SJSA1 (cell line): ENCODE measurements at regions not wholly inside any gene's neighbourhood (a gene's known extent, or its start where the extent isn't known, plus 50 kb on each side); places are given as distances from the start of the nearest gene placed in this dataset.
A peak's percentile ranks its signal among the peaks of the same experiment; 100 is the strongest.

Experiments used
- DNase-seq, 2 experiments: peaks; one replicate each; pipeline ENCODE4 v3.0.0-alpha.2; 2015 to 2020; ENCODE audit warnings: low spot score in 2 of 2, low read depth in 1 of 2
- H3K27ac ChIP-seq: fragments of 250-450 bp; sonication (Bioruptor Pico); 2 replicates; pipeline ENCODE4 v1.5.1; 2020; ENCODE audit warnings: mild to moderate bottlenecking, moderate library complexity
- H3K27me3 ChIP-seq: fragments of 250-450 bp; sonication (Bioruptor Pico); replicated peaks from 2 replicates; pipeline ENCODE4 v1.5.1; 2020; ENCODE audit warnings: mild to moderate bottlenecking, moderate library complexity
- H3K36me3 ChIP-seq: fragments of 250-450 bp; sonication (Bioruptor Pico); 2 replicates; pipeline ENCODE4 v1.5.1; 2020; ENCODE audit warnings: mild to moderate bottlenecking
- H3K4me1 ChIP-seq: fragments of 250-450 bp; sonication (Bioruptor Pico); replicated peaks from 2 replicates; pipeline ENCODE4 v1.6.1; 2021; ENCODE audit warnings: mild to moderate bottlenecking
- H3K4me3 ChIP-seq: fragments of 250-450 bp; sonication (Bioruptor Pico); 2 replicates; pipeline ENCODE4 v1.5.1; 2020; ENCODE audit warnings: mild to moderate bottlenecking
- H3K9me3 ChIP-seq: fragments of 250-450 bp; sonication (Bioruptor Pico); replicated peaks from 2 replicates; pipeline ENCODE4 v1.5.1; 2020; ENCODE audit warnings: mild to moderate bottlenecking

DNA sequence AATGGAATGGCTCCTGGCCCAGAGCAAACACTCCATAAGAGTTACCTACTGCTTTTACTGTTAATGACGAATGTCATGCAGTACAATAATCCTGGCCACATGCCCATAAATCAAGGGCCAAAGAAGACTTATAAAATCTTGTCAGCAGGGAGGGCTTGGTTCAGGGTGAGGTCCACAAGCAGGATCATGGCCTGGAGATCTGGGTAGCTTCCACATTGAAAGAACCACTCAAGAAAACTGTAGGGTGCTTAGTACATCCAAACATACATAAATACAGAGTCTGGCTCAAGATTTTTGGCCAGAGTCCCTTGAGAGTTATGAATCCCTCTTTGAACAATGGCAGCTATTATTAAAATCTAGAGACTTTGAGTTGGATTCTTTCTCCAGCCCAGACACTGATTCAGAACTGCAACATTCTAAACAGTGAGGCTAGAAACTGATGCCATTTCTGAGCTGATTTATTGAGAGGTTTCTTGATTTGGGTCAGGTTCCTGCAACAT lies 188.7 kb downstream of the CDC5L start:
- Histone ChIP-seq H3K27me3 (no peaks in the 10 kb centered on the region), H3K36me3 (no peaks in the 10 kb centered on the region), H3K9me3 (no peaks in the 10 kb centered on the region), H3K27ac (no peak overlapping the region), H3K4me3 (no peak overlapping the region), H3K4me1 (peaks cover 23% of the 10 kb centered on the region)
- no peak for DNase-seq

DNA sequence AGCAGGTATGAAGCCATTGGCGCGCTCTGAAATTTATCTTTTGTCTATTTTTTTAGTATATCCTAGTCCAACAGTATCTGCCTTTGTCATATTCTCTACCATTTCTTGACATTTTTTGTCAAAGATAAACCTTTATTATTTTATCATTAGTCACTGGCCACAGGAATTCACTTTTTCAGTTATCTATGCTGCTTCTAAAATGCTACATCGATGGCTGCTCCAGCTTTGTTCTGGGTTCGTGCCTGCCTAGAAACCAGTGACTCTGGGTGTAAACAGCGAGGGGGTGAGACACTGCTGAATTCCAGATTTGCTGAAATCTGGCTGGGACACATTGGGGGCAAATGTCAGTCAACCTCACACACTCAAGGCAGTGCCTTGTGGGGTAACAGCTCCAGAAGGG lies 193.4 kb downstream of the CDC5L start:
- peaks cover 8% of the 10 kb centered on the region for H3K9me3 ChIP-seq
- no peak overlapping the region for H3K4me3 ChIP-seq
- H3K4me1 ChIP-seq, result peaks cover 30% of the 10 kb centered on the region
- peak; percentile 86 for DNase-seq
- peak overlapping the region; percentile 69 for H3K27ac ChIP-seq
- no peaks in the 10 kb centered on the region for H3K36me3 ChIP-seq
- H3K27me3 ChIP-seq, result no peaks in the 10 kb centered on the region

DNA sequence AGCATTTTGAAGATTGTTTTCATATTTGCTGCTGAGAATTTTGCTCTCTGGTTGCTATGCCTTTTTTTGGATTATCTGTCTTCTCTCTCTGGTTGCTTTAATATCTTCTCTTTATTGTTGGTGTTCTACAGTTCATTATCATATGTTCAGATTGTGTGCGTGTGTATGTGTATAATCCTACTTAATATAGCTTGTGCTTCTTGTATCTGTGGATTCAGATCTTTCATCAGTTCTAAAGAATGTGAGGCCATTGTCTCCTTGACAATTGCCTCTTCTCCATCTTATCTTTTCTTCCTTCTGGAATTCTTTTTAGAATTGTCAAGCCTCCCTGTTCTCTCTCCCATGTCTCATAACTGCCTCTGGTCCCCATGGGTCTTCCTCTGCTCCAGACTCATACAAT lies 195.4 kb downstream of the CDC5L start:
- Histone ChIP-seq H3K4me1 (peaks cover 27% of the 10 kb centered on the region), H3K9me3 (peaks cover 8% of the 10 kb centered on the region), H3K27ac (no peak overlapping the region), H3K36me3 (no peaks in the 10 kb centered on the region), H3K27me3 (no peaks in the 10 kb centered on the region), H3K4me3 (no peak overlapping the region)
- DNase-seq, result no peak

DNA sequence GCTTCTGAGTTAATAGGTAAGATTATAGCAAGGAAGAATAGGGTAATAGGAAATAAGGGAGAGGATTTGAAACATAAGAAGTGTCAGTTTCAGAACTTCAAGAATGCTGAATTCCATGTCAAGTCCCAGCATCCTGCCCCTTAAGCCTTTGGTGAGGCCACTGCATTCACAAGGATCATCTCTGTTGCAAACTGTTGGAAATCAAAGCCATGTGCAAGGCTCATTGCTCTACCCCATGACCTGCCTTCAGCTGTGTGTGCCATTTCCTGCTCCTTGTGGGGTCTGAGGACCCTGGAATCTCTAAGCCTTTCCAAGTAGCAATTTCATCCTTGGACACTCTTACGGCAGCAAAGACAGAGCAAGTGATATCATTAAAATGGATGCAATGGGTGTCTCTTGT lies 203.0 kb downstream of the CDC5L start:
- H3K27me3 ChIP-seq, result no peaks in the 10 kb centered on the region
- H3K4me1 ChIP-seq, result peaks cover 14% of the 10 kb centered on the region
- H3K36me3 ChIP-seq, result no peaks in the 10 kb centered on the region
- H3K9me3 ChIP-seq, result no peaks in the 10 kb centered on the region
- H3K27ac ChIP-seq, result no peak overlapping the region
- no peak for DNase-seq
- no peak overlapping the region for H3K4me3 ChIP-seq

DNA sequence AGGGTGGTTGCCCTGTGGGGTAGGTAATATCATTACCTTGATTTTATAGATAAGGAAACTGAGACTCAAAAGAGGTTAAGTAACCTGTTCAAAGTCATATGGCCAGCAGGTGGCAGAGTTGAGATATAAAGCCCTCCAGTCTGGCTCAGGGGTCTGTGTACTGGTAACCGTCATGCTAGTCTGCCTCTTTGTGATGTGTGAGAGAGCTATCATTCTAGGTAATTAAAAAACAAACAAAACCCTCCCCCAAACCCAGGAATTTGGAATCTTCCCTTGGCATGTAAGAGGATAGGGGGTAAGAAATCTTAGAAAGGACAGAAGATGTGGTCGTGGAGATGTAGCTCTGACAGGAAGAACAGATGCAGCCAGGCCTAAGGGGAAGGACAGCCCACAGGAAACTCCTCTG lies 206.0 kb downstream of the CDC5L start:
- H3K27me3 ChIP-seq, result no peaks in the 10 kb centered on the region
- no peaks in the 10 kb centered on the region for H3K36me3 ChIP-seq
- H3K27ac ChIP-seq, result peak overlapping the region; percentile 34
- H3K4me3 ChIP-seq, result no peak overlapping the region
- peak; percentile 87 to 90 for DNase-seq
- H3K4me1 ChIP-seq, result peaks cover 14% of the 10 kb centered on the region
- H3K9me3 ChIP-seq, result no peaks in the 10 kb centered on the region

DNA sequence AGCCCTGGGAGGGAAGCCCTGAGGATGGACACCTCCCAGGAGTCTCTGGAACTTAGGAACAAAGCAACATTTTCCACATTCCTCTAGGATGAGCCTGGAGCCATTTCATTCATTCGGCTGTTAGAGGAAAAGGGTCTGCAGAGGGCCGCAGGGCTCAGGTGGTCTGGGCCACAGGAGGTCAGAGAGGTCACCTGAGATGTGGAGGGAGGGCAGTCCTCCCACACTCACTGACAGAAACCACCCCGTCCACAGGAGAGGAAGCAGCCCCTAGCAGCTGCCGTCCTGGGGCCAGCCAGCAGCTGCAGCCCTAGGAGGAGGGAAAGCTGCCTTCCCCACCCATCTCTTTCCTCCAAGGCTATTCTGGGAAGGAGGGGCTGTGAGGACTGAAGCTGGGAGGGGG lies 207.0 kb downstream of the CDC5L start:
- Histone ChIP-seq H3K9me3 (no peaks in the 10 kb centered on the region), H3K27me3 (no peaks in the 10 kb centered on the region), H3K36me3 (no peaks in the 10 kb centered on the region), H3K4me1 (peaks cover 14% of the 10 kb centered on the region), H3K4me3 (no peak overlapping the region), H3K27ac (peak overlapping the region; percentile 34)
- peak in 1 of 2 experiments; percentile 56 for DNase-seq

DNA sequence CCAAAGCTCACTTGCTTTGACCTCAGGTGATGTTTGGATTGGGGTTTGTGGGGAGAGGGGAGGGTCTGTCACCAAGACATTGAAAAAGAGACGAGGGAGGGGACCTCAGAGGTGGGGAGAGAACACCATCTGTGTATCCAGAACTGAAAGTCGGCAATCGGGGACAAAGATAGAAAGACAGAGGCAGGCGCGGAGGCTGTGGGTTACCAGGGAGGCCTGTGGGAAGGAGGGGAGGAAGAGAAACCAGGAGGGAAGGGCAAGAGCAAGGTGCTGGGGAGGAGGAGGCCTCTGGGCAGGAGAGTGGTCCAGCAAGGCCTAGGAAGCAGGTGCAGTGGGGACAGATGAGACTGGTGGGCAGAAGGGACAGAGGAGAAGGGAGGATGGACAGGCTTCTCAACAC lies 211.2 kb downstream of the CDC5L start:
- no peak overlapping the region for H3K4me3 ChIP-seq
- no peaks in the 10 kb centered on the region for H3K27me3 ChIP-seq
- peaks cover 13% of the 10 kb centered on the region for H3K4me1 ChIP-seq
- no peak overlapping the region for H3K27ac ChIP-seq
- no peaks in the 10 kb centered on the region for H3K36me3 ChIP-seq
- H3K9me3 ChIP-seq, result no peaks in the 10 kb centered on the region
- no peak for DNase-seq

DNA sequence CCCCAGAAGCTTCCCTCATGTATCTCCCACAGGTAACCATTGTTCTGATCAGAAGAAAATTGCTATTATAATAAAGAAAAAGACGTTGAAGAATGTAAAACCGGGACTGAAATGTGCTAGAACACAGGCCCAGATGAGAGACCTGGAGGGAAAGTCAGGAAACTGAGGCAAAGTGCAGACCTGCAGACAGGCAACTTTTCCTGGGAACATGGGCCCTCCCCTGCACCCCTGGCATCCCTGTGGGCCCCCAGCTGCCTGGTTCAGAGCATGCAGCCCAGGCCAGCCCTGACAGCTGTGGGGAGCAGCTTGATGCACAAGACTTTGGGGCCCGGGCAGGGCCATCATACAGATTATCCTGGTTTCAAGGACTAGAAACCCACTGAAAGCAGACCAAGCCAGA lies 212.2 kb downstream of the CDC5L start:
- Histone ChIP-seq H3K4me3 (no peak overlapping the region), H3K27ac (no peak overlapping the region), H3K9me3 (no peaks in the 10 kb centered on the region), H3K36me3 (no peaks in the 10 kb centered on the region), H3K4me1 (peaks cover 3% of the 10 kb centered on the region), H3K27me3 (no peaks in the 10 kb centered on the region)
- no peak for DNase-seq

DNA sequence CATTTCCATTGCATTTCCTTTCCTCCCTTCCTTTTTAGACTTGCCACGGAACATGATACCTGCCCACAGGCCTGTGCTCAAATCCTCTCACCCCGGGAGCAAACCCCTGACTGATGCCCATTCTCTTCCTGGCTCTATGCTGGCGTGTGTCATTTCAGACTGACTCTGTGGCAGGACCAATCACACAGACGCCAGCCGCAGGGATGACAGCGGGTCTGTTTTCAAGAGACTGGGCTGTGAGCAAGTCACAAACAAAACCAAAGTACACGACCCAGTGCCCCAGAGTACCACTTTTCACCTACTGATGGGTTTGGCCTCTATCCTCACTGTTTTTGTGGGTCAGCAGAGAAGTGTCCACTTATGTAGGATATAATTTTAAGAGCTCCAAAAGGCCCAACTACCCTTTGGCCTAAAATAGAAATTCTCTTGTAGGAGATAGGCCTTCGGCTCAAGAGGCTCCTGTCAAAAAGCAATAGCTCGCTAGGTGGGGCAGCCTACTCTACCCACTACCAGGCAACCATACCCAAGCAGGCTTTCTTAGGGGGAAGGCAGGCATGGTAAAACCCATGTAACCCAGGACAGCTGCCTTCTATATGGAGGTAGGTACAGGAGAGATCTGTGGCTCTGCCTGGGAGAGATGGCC lies 215.7 kb downstream of the CDC5L start:
- Histone ChIP-seq H3K36me3 (no peaks in the 10 kb centered on the region), H3K27ac (no peak overlapping the region), H3K27me3 (no peaks in the 10 kb centered on the region), H3K4me3 (no peak overlapping the region), H3K4me1 (no peaks in the 10 kb centered on the region), H3K9me3 (no peaks in the 10 kb centered on the region)
- DNase-seq, result no peak

DNA sequence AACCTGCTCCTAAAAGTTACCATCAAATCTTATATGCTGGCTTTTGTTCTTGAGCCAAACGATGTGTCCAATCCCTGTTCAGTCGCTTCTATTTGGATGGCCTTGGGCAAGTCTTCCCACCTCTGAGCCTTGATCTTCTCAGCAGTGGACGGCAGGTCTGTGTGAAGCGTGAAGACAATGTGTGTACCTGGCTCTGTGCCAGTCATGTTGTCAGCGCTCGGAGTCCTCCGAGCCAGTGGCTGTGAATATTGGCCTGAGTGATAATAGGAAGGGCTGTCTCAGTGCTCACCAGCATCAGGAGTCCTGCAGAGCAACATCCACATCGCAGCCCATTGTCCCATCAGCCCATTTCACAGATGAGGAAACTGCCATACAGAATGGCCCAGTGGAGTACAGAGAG lies 219.0 kb downstream of the CDC5L start:
- Histone ChIP-seq H3K36me3 (no peaks in the 10 kb centered on the region), H3K4me3 (no peak overlapping the region), H3K4me1 (0 out of 2 replicates have a peak, but pooled peaks cover 8% of the 10 kb centered on the region), H3K27me3 (no peaks in the 10 kb centered on the region), H3K27ac (no peak overlapping the region), H3K9me3 (0 out of 2 replicates have a peak, but pooled peaks cover 2% of the 10 kb centered on the region)
- no peak for DNase-seq

DNA sequence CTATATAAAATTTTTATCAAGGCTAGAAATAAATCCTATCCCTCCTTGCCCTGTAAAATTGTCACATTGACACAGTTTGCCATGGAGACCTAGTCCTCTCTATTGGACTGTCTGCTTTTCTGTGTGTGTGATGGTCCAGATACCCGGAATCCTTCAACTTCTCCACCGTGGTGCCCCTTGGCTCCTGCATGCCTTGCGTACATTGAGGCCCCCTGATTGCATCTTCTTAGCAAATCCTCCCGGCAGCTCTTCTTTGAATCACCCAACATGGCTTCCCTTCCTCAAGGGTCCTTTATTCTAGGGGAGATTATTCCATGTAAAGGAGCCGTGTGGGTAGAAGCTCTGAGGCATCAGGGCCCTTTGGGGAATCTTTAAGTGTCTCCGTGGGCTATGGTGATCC lies 219.5 kb downstream of the CDC5L start:
- no peaks in the 10 kb centered on the region for H3K36me3 ChIP-seq
- DNase-seq, result no peak
- 0 out of 2 replicates have a peak, but pooled peaks cover 2% of the 10 kb centered on the region for H3K9me3 ChIP-seq
- 0 out of 2 replicates have a peak, but pooled peaks cover 8% of the 10 kb centered on the region for H3K4me1 ChIP-seq
- no peak overlapping the region for H3K4me3 ChIP-seq
- H3K27me3 ChIP-seq, result no peaks in the 10 kb centered on the region
- H3K27ac ChIP-seq, result no peak overlapping the region

DNA sequence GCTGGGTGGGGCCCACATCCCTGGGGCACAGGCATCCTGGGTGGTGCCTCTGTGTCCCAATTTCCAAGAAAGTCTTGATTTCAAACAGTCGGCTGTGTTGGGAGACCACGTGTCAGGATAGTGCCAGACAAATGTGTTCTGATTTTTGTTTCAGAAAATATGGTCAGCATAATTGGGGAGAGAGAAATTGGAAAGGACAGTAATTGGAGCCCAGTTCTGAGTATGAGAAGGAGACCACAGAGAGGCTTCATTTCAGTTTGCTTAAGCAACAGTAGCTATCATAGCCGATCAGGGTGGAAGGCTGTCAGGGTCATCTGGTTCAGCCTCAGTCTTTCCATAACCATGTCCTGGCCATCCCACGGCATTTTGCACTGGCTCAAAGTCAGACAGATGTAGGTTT lies 220.7 kb downstream of the CDC5L start:
- Histone ChIP-seq H3K27ac (no peak overlapping the region), H3K36me3 (no peaks in the 10 kb centered on the region), H3K4me3 (no peak overlapping the region), H3K4me1 (0 out of 2 replicates have a peak, but pooled peaks cover 8% of the 10 kb centered on the region), H3K27me3 (no peaks in the 10 kb centered on the region), H3K9me3 (0 out of 2 replicates have a peak, but pooled peaks cover 2% of the 10 kb centered on the region)
- no peak for DNase-seq

DNA sequence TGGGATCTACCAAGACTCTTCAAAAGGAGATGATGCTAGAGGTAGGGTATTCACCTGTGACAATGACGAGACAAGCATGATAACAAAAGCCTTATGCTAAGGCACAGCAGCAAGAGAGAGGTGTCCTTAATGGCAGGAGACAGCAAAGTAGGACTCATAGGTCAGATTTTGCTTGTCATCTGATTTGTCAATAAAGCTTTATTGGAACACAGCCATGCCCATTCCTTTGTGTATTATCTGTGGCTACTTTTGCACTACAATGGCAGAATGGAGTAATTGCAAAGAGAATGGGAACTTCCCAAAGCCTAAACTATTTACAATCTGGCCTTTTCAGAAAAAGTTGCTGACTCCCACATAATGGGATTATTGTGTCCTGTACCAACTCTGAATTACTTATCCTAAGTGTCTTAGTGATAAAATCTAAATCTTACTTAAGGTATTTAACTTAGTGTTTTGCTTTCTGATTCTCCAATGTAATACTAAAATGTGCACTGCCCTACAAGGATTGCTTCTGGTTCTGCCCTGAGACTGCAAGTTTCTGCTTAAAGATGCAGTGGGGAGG lies 221.6 kb downstream of the CDC5L start:
- DNase-seq, result no peak
- no peaks in the 10 kb centered on the region for H3K27me3 ChIP-seq
- H3K9me3 ChIP-seq, result 0 out of 2 replicates have a peak, but pooled peaks cover 2% of the 10 kb centered on the region
- H3K36me3 ChIP-seq, result no peaks in the 10 kb centered on the region
- no peak overlapping the region for H3K4me3 ChIP-seq
- no peak overlapping the region for H3K27ac ChIP-seq
- 0 out of 2 replicates have a peak, but pooled peaks cover 8% of the 10 kb centered on the region for H3K4me1 ChIP-seq

DNA sequence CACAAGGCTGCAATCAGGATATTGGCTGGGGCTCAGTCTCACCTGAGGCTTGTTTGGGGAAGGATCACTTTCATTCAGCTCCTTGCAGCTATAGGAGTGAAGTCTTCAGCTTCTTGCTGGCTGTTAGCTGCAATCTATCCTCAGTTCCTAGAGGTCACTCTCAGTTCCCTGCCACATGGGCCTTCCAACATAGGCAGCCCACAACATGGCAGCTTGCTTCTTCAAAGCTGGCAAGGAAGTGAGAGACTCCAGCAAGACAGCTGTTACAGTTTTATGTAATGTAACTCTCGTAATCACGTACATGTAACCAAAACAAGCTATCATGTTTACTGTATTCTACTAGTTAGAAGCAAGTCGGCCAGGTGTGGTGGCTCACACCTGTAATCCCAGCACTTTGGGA lies 226.9 kb downstream of the CDC5L start:
- no peaks in the 10 kb centered on the region for H3K27me3 ChIP-seq
- no peaks in the 10 kb centered on the region for H3K36me3 ChIP-seq
- DNase-seq, result no peak
- no peak overlapping the region for H3K27ac ChIP-seq
- H3K4me3 ChIP-seq, result no peak overlapping the region
- H3K9me3 ChIP-seq, result no peaks in the 10 kb centered on the region
- 0 out of 2 replicates have a peak, but pooled peaks cover 3% of the 10 kb centered on the region for H3K4me1 ChIP-seq
